ENCODE measurements at regions not wholly inside any gene's neighbourhood (a gene's known extent, or its start where the extent isn't known, plus 50 kb on each side); places are given as distances from the start of the nearest gene placed in this dataset.
"Not testable (repeated sequence)": the region's sequence is repeated elsewhere in the genome, so short reads cannot be mapped to it uniquely, and the experiment has no call there.

- no peak for TF ChIP-seq CTCF (IDR thresholded peaks at IDR 0.05; ENCODE audit: low read depth, low read length)
- DNase-seq (ENCODE audit: low read depth in 1 of 2, low spot score in 1 of 2), result no peak
- H3K9me3 ChIP-seq (ENCODE audit: low read depth), result no peaks in the 10 kb centered on the region
- H3K27me3 ChIP-seq, result no peaks in the 10 kb centered on the region
- no peaks in the 10 kb centered on the region for H3K36me3 ChIP-seq
- no peaks in the 10 kb centered on the region for H3K4me1 ChIP-seq (ENCODE audit: low read depth)
- no peak overlapping the region for H3K27ac ChIP-seq
- no peak overlapping the region for H3K4me3 ChIP-seq
Observed at GRCh38 chr2:199186301-199186751, 271.4 kb downstream of the SATB2 start.

DNA sequence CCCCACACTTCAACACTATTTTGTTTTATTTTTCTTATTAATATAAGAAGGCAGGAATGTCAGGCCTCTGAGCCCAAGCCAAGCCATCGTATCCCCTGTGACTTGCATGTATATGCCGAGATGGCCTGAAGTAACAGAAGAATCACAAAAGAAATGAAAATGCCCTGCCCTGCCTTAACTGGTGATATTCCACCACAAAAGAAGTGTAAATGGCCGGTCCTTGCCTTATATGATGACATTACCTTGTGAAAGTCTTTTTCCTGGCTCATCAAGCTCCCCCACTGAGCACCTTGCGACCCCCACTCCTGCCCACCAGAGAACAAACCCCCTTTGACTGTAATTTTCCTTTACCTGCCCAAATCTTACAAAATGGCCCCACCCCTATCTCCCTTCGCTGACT, 272.6 kb downstream of the SATB2 start:
- not testable (repeated sequence) for H3K9me3 ChIP-seq (ENCODE audit: low read depth); H3K27me3 ChIP-seq; H3K36me3 ChIP-seq; H3K4me1 ChIP-seq (ENCODE audit: low read depth); DNase-seq (ENCODE audit: low read depth in 1 of 2, low spot score in 1 of 2); H3K4me3 ChIP-seq; H3K27ac ChIP-seq

DNA sequence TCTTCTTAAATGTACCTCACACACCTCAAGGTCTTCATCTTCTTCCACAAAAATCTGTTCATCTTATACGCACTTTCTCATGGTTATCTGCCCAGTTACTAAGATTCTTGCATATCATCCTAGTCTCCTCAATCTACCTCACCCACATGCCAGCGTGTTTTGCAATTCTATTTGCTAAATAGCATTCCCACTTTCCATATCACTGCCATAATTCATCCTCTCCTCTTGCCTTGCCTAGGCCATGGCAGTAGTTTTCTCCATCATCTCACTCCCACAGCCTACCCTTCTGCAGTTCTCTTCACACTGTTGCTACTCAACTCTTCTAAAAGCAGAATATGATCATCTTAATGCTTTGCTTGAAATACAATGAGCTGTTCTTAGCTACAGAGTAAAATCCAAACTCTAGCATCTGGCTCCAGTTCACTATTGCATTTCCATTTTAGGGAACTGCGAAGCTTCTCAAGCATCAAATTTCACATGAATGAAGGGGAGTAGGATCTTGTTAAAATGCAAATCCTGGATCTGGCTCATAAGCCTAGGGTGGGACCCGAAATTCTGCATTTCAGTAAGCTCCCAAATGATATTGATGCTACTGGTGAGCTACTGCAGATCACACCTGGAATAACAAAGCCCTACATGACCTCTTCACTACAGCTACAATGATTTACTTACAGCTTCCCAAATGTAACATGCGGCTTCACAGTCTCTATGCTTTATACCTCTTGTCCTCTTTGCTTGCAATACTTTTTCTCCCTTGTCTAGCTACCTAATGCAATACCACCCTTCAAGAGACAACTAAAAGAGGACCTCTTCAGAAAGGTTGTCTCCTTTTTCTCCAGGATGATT, 293.9 kb downstream of the SATB2 start:
- no peak overlapping the region for H3K4me3 ChIP-seq
- no peaks in the 10 kb centered on the region for H3K4me1 ChIP-seq (ENCODE audit: low read depth)
- TF ChIP-seq CTCF (IDR thresholded peaks at IDR 0.05; ENCODE audit: low read depth, low read length), result no peak
- no peaks in the 10 kb centered on the region for H3K36me3 ChIP-seq
- H3K27ac ChIP-seq, result no peak overlapping the region
- no peaks in the 10 kb centered on the region for H3K9me3 ChIP-seq (ENCODE audit: low read depth)
- DNase-seq (ENCODE audit: low read depth in 1 of 2, low spot score in 1 of 2), result no peak
- no peaks in the 10 kb centered on the region for H3K27me3 ChIP-seq

DNA sequence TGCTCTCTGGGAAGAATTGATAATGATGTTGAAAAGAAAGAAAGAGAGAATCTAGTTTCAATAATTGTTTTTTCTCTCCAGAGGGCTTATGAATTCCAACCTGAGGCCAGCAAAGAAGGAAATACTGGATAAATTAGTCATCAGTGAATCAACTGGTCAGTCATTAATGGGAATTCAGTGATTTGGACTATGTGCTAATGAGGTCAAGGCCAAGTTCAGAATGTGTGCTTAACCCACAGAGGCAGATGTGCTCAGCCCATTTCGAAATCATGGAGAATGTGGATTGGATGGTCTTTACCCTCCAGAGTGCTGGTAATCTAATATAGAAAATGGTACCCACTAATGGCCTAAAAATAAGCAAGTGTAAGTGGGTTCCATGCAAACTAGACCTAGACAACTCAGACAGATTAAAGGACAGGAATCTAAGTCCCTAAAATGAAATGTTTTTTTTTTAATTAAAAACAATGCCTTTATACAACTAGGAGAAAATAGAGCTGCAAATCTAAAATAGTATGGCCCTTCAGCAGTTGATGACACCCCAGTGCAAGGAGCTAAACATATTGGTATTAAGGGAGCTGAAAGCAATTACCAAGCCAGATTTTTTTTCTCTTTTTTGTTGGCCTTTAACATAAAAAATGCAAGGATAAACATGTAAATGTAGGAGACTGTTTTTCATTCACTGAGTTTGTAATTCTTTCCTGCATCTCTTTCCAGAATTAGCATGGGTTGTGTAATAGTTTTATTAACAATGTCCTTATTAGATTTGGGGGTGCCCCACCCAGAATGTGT, 296.9 kb downstream of the SATB2 start:
- Histone ChIP-seq H3K9me3 (ENCODE audit: low read depth) (no peaks in the 10 kb centered on the region), H3K36me3 (no peaks in the 10 kb centered on the region), H3K4me1 (ENCODE audit: low read depth) (no peaks in the 10 kb centered on the region), H3K27me3 (no peaks in the 10 kb centered on the region), H3K4me3 (no peak overlapping the region), H3K27ac (no peak overlapping the region)
- no peak for TF ChIP-seq CTCF (IDR thresholded peaks at IDR 0.05; ENCODE audit: low read depth, low read length)
- DNase-seq (ENCODE audit: low read depth in 1 of 2, low spot score in 1 of 2), result peak in 1 of 2 donors; percentile 55

DNA sequence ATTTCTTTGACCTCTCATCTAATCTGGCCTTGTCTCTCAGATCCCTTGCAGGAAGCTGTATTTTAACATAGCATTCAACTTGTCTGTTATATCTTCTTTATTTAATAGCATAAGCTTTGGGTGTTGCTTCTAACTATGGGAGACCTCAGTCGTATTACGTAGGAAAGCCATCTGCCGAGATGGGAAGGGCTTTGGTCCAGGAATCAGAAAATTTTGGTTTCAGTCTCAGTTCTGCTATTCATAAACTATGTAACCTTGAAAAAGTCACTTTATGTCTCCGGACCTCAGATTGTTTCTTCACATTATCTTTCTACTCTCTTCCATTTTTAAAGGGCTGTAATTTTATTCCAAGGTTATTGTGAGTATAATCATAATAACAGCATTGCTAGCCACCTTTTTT, 297.7 kb downstream of the SATB2 start:
- no peaks in the 10 kb centered on the region for H3K4me1 ChIP-seq (ENCODE audit: low read depth)
- TF ChIP-seq CTCF (IDR thresholded peaks at IDR 0.05; ENCODE audit: low read depth, low read length), result no peak
- no peaks in the 10 kb centered on the region for H3K36me3 ChIP-seq
- H3K27me3 ChIP-seq, result no peaks in the 10 kb centered on the region
- H3K4me3 ChIP-seq, result no peak overlapping the region
- DNase-seq (ENCODE audit: low read depth in 1 of 2, low spot score in 1 of 2), result no peak
- no peak overlapping the region for H3K27ac ChIP-seq
- no peaks in the 10 kb centered on the region for H3K9me3 ChIP-seq (ENCODE audit: low read depth)

Measured in cardiac muscle cell (in vitro differentiated cells and primary cell).